MM.1S (cell line): ENCODE measurements at regions not wholly inside any gene's neighbourhood (a gene's known extent, or its start where the extent isn't known, plus 50 kb on each side); places are given as distances from the start of the nearest gene placed in this dataset.

ENCODE experiments used
- CTCF ChIP-seq: fragments of 300-600 bp; sonication (generic); IDR thresholded peaks from 2 replicates; pipeline ENCODE4 v1.5.1; 2016; ENCODE audit warnings: antibody characterized with exemption, low read length, mixed read lengths
- EZH2 ChIP-seq: fragments of 300-600 bp; sonication (generic); optimal IDR thresholded peaks from 2 replicates; pipeline ENCODE3; 2017; ENCODE audit warnings: low read depth, mild to moderate bottlenecking, antibody characterized with exemption, low read length, mixed read lengths
- EZH2phosphoT487 ChIP-seq: fragments of 300-600 bp; sonication (generic); IDR thresholded peaks from 2 replicates; pipeline ENCODE4 v1.6.1; 2018; ENCODE audit warnings: antibody characterized with exemption, low read length

- TF ChIP-seq CTCF: no peak
- no peak for TF ChIP-seq EZH2phosphoT487
- TF ChIP-seq EZH2: no peak
Measured at GRCh38 chr13:73880365-73880764, 253.8 kb downstream of the KLF12 start.
